HL-60 (cell line): ENCODE measurements at regions not wholly inside any gene's neighbourhood (a gene's known extent, or its start where the extent isn't known, plus 50 kb on each side); places are given as distances from the start of the nearest gene placed in this dataset.

Source experiments
- CTCF ChIP-seq: IDR thresholded peaks from one replicate; pipeline ENCODE4 v1.5.1; 2011; ENCODE audit warnings: low read length, control low read depth, inconsistent platforms; ENCODE audit not compliant: insufficient read depth
- POLR2AphosphoS5 ChIP-seq: IDR thresholded peaks from 2 replicates; pipeline ENCODE4 v1.6.1; 2012; ENCODE audit warnings: low read depth
- REST ChIP-seq: IDR thresholded peaks from 2 replicates; pipeline ENCODE4 v1.6.1; 2012; ENCODE audit warnings: low read depth; ENCODE audit not compliant: insufficient replicate concordance
- SPI1 ChIP-seq: IDR thresholded peaks from 2 replicates; pipeline ENCODE4 v1.6.1; 2012; ENCODE audit warnings: low read depth, mild to moderate bottlenecking, borderline replicate concordance

GRCh38 chr13:86474971-86475370 is 675.8 kb upstream of the SLITRK6 start:
- TF ChIP-seq POLR2AphosphoS5 (no peak), REST (no peak), CTCF (no peak), SPI1 (no peak)
